Tibial nerve (tissue), 4 donors: ENCODE measurements at regions not wholly inside any gene's neighbourhood (a gene's known extent, or its start where the extent isn't known, plus 50 kb on each side); places are given as distances from the start of the nearest gene placed in this dataset.

ENCODE experiments used
- DNase-seq, 2 donors: peaks; one replicate each; pipeline ENCODE4 v3.0.0-alpha.2; 2019; ENCODE audit warnings: low spot score in 2 of 2
- H3K27ac ChIP-seq, 4 donors: fragments of 200-600 bp; sonication (generic) in 3 of 4; one replicate each; pipeline ENCODE4 v1.5.1; 2017 to 2019; ENCODE audit warnings: mild to moderate bottlenecking in 1 of 4
- H3K27me3 ChIP-seq, 2 donors: fragments of 200-600 bp; sonication (generic) in 1 of 2; one replicate each; pipeline versions ENCODE4 v1.5.1 to v1.6.0; 2017 to 2019
- H3K36me3 ChIP-seq, 3 donors: fragments of 200-600 bp; sonication (generic); one replicate each; pipeline ENCODE4 v1.5.1; 2018 to 2019
- H3K4me1 ChIP-seq, 4 donors: fragments of 200-600 bp; sonication (generic) in 3 of 4; one replicate each; pipeline ENCODE4 v1.5.1; 2017 to 2019
- H3K4me3 ChIP-seq, 4 donors: fragments of 200-600 bp; sonication (generic) in 3 of 4; one replicate each; pipeline ENCODE4 v1.5.1; 2017 to 2019; ENCODE audit warnings: mild to moderate bottlenecking in 1 of 4, moderate library complexity in 1 of 4
- H3K9me3 ChIP-seq, 4 donors: fragments of 200-600 bp; sonication (generic) in 3 of 4; one replicate each; pipeline ENCODE4 v1.5.1; 2017 to 2019
- EP300 ChIP-seq, 2 donors: sonication (generic); formaldehyde crosslinking; IDR thresholded peaks; one replicate each; pipeline ENCODE4 v1.6.1; 2017; ENCODE audit warnings: antibody characterized with exemption in 2 of 2, mild to moderate bottlenecking in 1 of 2
- POLR2A ChIP-seq, 2 donors: fragments of 450-650 bp; IDR thresholded peaks; one replicate each; pipeline ENCODE4 v1.6.1; 2017; ENCODE audit warnings: antibody characterized with exemption in 2 of 2, mild to moderate bottlenecking in 2 of 2, moderate library complexity in 2 of 2
- WGBS, 2 donors: methylation state at CpG; one replicate each; pipeline ENCODE4 v1.1.5; 2018; 5-methylcytosine and 5-hydroxymethylcytosine counted together
- TF ChIP-seq, protein P1 (sequence below), 5 experiments: fragments of 200-600 bp in 3 of 5; fragments of 450-650 bp in 2 of 5; sonication (generic) in 3 of 5; IDR thresholded peaks; one replicate each; pipeline ENCODE4 v1.5.1; 2016 to 2019; ENCODE audit warnings: antibody characterized with exemption in 5 of 5, mild to moderate bottlenecking in 3 of 5, moderate library complexity in 2 of 5

GRCh38 chr6:12609751-12610150, 106.8 kb upstream of the PHACTR1 start:
- H3K27me3 ChIP-seq: no peaks in the 10 kb centered on the region
- H3K27ac ChIP-seq: no peak overlapping the region
- DNase-seq: no peak
- 75 to 82% methylated on average over 3 of the region's 3 CpGs for WGBS, 2 donors
- H3K4me3 ChIP-seq: no peak overlapping the region
- H3K9me3 ChIP-seq: no peaks in the 10 kb centered on the region
- no peaks in the 10 kb centered on the region for H3K36me3 ChIP-seq
- H3K4me1 ChIP-seq: peaks cover 0 to 14% (median 0%) of the 10 kb centered on the region in 4 donors
- TF ChIP-seq EP300 (IDR thresholded peaks at IDR 0.05) (no peak), POLR2A (IDR thresholded peaks at IDR 0.05) (no peak)
- TF ChIP-seq, protein P1, sequence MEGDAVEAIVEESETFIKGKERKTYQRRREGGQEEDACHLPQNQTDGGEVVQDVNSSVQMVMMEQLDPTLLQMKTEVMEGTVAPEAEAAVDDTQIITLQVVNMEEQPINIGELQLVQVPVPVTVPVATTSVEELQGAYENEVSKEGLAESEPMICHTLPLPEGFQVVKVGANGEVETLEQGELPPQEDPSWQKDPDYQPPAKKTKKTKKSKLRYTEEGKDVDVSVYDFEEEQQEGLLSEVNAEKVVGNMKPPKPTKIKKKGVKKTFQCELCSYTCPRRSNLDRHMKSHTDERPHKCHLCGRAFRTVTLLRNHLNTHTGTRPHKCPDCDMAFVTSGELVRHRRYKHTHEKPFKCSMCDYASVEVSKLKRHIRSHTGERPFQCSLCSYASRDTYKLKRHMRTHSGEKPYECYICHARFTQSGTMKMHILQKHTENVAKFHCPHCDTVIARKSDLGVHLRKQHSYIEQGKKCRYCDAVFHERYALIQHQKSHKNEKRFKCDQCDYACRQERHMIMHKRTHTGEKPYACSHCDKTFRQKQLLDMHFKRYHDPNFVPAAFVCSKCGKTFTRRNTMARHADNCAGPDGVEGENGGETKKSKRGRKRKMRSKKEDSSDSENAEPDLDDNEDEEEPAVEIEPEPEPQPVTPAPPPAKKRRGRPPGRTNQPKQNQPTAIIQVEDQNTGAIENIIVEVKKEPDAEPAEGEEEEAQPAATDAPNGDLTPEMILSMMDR (IDR thresholded peaks at IDR 0.05): no peak

GRCh38 chr6:12610862-12611261, 105.7 kb upstream of the PHACTR1 start:
- WGBS, 2 donors: 89 to 98% methylated on average over 5 of the region's 5 CpGs
- H3K36me3 ChIP-seq: no peaks in the 10 kb centered on the region
- H3K27me3 ChIP-seq: no peaks in the 10 kb centered on the region
- H3K4me3 ChIP-seq: no peak overlapping the region
- peaks cover 0 to 10% (median 0%) of the 10 kb centered on the region in 4 donors for H3K4me1 ChIP-seq
- no peak overlapping the region for H3K27ac ChIP-seq
- no peaks in the 10 kb centered on the region for H3K9me3 ChIP-seq
- no peak for DNase-seq
- TF ChIP-seq EP300 (IDR thresholded peaks at IDR 0.05) (no peak), POLR2A (IDR thresholded peaks at IDR 0.05) (no peak)
- TF ChIP-seq, protein P1 (IDR thresholded peaks at IDR 0.05): no peak

DNA sequence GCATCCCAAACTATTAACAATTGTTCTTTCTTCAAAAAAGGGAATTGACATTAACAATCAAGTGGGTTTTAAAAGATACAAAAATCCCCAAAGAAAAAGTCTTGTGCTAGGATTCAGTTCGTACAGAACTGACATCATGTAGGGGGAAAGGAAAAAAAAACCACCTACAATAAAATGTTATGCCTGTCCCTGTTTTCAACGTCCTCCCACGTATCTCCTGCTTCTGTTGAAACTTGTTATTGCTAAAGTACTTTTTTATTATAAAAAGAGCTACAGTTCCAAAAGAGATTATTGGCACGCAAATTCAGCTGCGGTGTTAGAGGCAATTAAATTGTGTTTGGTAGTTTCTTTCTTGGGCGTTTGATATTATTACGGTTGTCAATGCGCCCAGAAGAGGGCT, 102.8 kb upstream of the PHACTR1 start:
- peaks cover 0 to 3% (median 0%) of the 10 kb centered on the region in 4 donors for H3K4me1 ChIP-seq
- H3K27me3 ChIP-seq: no peaks in the 10 kb centered on the region
- TF ChIP-seq POLR2A (IDR thresholded peaks at IDR 0.05) (no peak), EP300 (IDR thresholded peaks at IDR 0.05) (no peak)
- TF ChIP-seq, protein P1 (IDR thresholded peaks at IDR 0.05): no peak
- H3K27ac ChIP-seq: peak overlapping the region in 1 of 4 donors; percentile 7
- no peaks in the 10 kb centered on the region for H3K36me3 ChIP-seq
- DNase-seq: no peak
- 34 to 39% methylated on average over 8 of the region's 8 CpGs for WGBS, 2 donors
- H3K4me3 ChIP-seq: no peak overlapping the region
- H3K9me3 ChIP-seq: no peaks in the 10 kb centered on the region

- H3K4me3 ChIP-seq: no peak overlapping the region
- no peak for DNase-seq
- H3K4me1 ChIP-seq: peaks cover 0 to 3% (median 0%) of the 10 kb centered on the region in 4 donors
- H3K9me3 ChIP-seq: no peaks in the 10 kb centered on the region
- no peak overlapping the region for H3K27ac ChIP-seq
- no peak for TF ChIP-seq EP300 (IDR thresholded peaks at IDR 0.05)
- TF ChIP-seq POLR2A (IDR thresholded peaks at IDR 0.05): no peak
- 85 to 92% methylated on average over 6 of the region's 6 CpGs for WGBS, 2 donors
- H3K27me3 ChIP-seq: no peaks in the 10 kb centered on the region
- no peaks in the 10 kb centered on the region for H3K36me3 ChIP-seq
Measured at GRCh38 chr6:12614456-12614855, 102.1 kb upstream of the PHACTR1 start.

GRCh38 chr6:12618296-12618695, 98.3 kb upstream of the PHACTR1 start:
- 76 to 91% methylated on average over 6 of the region's 6 CpGs for WGBS, 2 donors
- Histone ChIP-seq H3K4me3 (no peak overlapping the region), H3K36me3 (no peaks in the 10 kb centered on the region), H3K9me3 (no peaks in the 10 kb centered on the region), H3K27ac (no peak overlapping the region), H3K4me1 (peaks cover 0 to 2% (median 0%) of the 10 kb centered on the region in 4 donors), H3K27me3 (no peaks in the 10 kb centered on the region)
- no peak for DNase-seq
- TF ChIP-seq POLR2A (IDR thresholded peaks at IDR 0.05) (no peak), EP300 (IDR thresholded peaks at IDR 0.05) (no peak)
- TF ChIP-seq, protein P1 (IDR thresholded peaks at IDR 0.05): no peak

DNA sequence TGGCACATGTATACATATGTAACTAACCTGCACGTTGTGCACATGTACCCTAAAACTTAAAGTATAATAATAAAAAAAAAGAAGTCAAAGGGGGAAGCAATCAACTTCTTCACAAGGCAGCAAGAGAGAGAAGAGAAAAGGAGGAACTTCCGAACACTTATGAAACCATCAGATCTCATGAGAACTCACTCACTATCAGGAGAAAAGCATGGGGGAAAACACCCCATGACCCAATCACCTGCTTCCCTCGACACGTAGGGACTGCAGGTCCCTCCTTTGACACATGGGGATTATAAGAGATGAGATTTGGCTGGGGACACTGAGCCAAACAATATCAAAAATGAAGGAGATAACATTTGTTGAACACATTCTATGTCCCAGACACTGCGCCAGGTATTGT, 94.8 kb upstream of the PHACTR1 start:
- no peaks in the 10 kb centered on the region for H3K4me1 ChIP-seq
- no peak for DNase-seq
- 73 to 75% methylated on average over 5 of the region's 5 CpGs for WGBS, 2 donors
- no peak overlapping the region for H3K4me3 ChIP-seq
- H3K36me3 ChIP-seq: no peaks in the 10 kb centered on the region
- no peaks in the 10 kb centered on the region for H3K9me3 ChIP-seq
- no peak overlapping the region for H3K27ac ChIP-seq
- TF ChIP-seq EP300 (IDR thresholded peaks at IDR 0.05): no peak
- no peaks in the 10 kb centered on the region for H3K27me3 ChIP-seq
